HEK293T (cell line): ENCODE measurements at regions not wholly inside any gene's neighbourhood (a gene's known extent, or its start where the extent isn't known, plus 50 kb on each side); places are given as distances from the start of the nearest gene placed in this dataset.

Experiments
- BHLHE40 ChIP-seq: fragments of 450-650 bp; IDR thresholded peaks from 2 replicates; pipeline ENCODE4 v1.6.1; 2016; ENCODE audit warnings: mild to moderate bottlenecking, moderate library complexity, borderline replicate concordance
- FOXK2 ChIP-seq: fragments of 450-650 bp; IDR thresholded peaks from 2 replicates; pipeline ENCODE4 v1.6.1; 2016; ENCODE audit warnings: mild to moderate bottlenecking

DNA sequence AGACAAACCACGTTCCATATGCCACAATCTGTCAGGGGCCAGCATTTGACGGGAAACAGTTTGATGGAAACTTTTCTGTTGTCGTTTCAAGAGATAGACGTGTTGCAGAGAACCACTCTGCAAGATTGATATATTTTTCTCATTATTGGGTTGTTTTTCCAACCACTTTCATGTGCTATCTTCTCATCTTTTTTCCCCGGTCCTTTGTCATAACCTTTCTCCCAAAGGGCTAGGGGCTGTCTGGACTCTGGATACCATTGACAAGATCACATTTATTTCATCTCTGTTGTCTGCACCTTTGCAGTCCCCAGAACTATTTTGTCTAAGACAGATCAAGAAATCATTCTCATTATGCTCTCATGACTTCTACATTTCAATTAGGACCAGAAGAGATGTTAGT is 57.6 kb upstream of the SLC25A26 start:
- no peak for TF ChIP-seq FOXK2
- no peak for TF ChIP-seq BHLHE40
